Ovary (tissue), 3 donors: ENCODE measurements at regions not wholly inside any gene's neighbourhood (a gene's known extent, or its start where the extent isn't known, plus 50 kb on each side); places are given as distances from the start of the nearest gene placed in this dataset.

ENCODE experiments used
- POLR2A ChIP-seq: fragments of 450-650 bp; IDR thresholded peaks from one replicate; pipeline ENCODE4 v1.6.1; 2017; ENCODE audit warnings: antibody characterized with exemption, mild to moderate bottlenecking, moderate library complexity
- TF ChIP-seq, protein P1 (sequence below), 3 donors: fragments of 450-650 bp in 2 of 3; fragments of 200-600 bp in 1 of 3; IDR thresholded peaks; one replicate each; pipeline versions ENCODE4 v1.5.1 to v1.8.0; 2016 to 2022; ENCODE audit warnings: antibody characterized with exemption in 3 of 3, mild to moderate bottlenecking in 1 of 3
- donor health status: DM: no; HTN: no; CAD: no.

- TF ChIP-seq, protein P1, sequence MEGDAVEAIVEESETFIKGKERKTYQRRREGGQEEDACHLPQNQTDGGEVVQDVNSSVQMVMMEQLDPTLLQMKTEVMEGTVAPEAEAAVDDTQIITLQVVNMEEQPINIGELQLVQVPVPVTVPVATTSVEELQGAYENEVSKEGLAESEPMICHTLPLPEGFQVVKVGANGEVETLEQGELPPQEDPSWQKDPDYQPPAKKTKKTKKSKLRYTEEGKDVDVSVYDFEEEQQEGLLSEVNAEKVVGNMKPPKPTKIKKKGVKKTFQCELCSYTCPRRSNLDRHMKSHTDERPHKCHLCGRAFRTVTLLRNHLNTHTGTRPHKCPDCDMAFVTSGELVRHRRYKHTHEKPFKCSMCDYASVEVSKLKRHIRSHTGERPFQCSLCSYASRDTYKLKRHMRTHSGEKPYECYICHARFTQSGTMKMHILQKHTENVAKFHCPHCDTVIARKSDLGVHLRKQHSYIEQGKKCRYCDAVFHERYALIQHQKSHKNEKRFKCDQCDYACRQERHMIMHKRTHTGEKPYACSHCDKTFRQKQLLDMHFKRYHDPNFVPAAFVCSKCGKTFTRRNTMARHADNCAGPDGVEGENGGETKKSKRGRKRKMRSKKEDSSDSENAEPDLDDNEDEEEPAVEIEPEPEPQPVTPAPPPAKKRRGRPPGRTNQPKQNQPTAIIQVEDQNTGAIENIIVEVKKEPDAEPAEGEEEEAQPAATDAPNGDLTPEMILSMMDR (IDR thresholded peaks at IDR 0.05), result no peak
- TF ChIP-seq POLR2A, result no peak
Observed at GRCh38 chr4:128521156-128521555, 233.5 kb upstream of the PGRMC2 start.
